Testis (tissue), 2 donors: ENCODE measurements at regions not wholly inside any gene's neighbourhood (a gene's known extent, or its start where the extent isn't known, plus 50 kb on each side); places are given as distances from the start of the nearest gene placed in this dataset.

Experiments
- CTCF ChIP-seq, 3 experiments: fragments of 450-650 bp in 2 of 3; fragments of 200-600 bp in 1 of 3; sonication (generic) in 1 of 3; IDR thresholded peaks; one replicate each; pipeline ENCODE4 v1.5.1; 2016 to 2019; ENCODE audit warnings: antibody characterized with exemption in 3 of 3, mild to moderate bottlenecking in 2 of 3, moderate library complexity in 1 of 3
- POLR2A ChIP-seq: fragments of 450-650 bp; IDR thresholded peaks from one replicate; pipeline ENCODE4 v1.6.1; 2017; ENCODE audit warnings: antibody characterized with exemption, mild to moderate bottlenecking, moderate library complexity

- TF ChIP-seq CTCF (IDR thresholded peaks at IDR 0.05) (no peak), POLR2A (no peak)
Measured at GRCh38 chr5:72698481-72698880, 118.0 kb upstream of the TNPO1 start.
